ENCODE measurements at regions not wholly inside any gene's neighbourhood (a gene's known extent, or its start where the extent isn't known, plus 50 kb on each side); places are given as distances from the start of the nearest gene placed in this dataset.

GRCh38 chr2:129803032-129803431, 176.4 kb upstream of the RAB6C start:
- no peak for TF ChIP-seq CTCF (IDR thresholded peaks at IDR 0.05; ENCODE audit: low read depth, low read length, poor library complexity, severe bottlenecking)
- TF ChIP-seq EZH2phosphoT487 (IDR thresholded peaks at IDR 0.05; ENCODE audit: borderline replicate concordance, low read length), result no peak

Measured in DOHH2 (cell line).